ENCODE measurements at regions not wholly inside any gene's neighbourhood (a gene's known extent, or its start where the extent isn't known, plus 50 kb on each side); places are given as distances from the start of the nearest gene placed in this dataset.
"Not testable (repeated sequence)": the region's sequence is repeated elsewhere in the genome, so short reads cannot be mapped to it uniquely, and the experiment has no call there.

GRCh38 chr7:17558558-17559332, 260.3 kb downstream of the AHR start:
- no peak for DNase-seq

- DNase-seq, result no peak
Observed at GRCh38 chr7:17559388-17559787, 260.9 kb downstream of the AHR start.

GRCh38 chr7:17560516-17560915, 262.1 kb downstream of the AHR start:
- DNase-seq, result no peak

DNA sequence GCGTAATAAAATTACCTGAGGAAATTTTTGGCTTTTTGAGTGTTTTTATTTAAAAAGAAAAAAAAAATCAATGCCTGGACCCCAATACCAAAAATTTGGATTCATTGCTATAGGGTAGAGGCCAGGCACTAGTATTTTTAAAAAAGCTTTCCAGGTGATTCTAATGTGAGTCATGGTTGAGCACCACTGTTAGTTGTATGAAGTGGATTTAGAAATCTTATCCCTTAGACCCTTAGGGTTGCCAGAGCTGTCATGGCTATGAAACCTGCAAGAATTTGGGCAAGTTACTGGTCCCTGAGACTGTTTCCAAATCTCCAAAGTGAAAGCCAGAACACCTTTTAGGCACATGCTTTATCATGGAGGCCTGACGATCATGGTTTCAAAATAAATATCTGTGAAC, 262.5 kb downstream of the AHR start:
- no peak for DNase-seq

DNA sequence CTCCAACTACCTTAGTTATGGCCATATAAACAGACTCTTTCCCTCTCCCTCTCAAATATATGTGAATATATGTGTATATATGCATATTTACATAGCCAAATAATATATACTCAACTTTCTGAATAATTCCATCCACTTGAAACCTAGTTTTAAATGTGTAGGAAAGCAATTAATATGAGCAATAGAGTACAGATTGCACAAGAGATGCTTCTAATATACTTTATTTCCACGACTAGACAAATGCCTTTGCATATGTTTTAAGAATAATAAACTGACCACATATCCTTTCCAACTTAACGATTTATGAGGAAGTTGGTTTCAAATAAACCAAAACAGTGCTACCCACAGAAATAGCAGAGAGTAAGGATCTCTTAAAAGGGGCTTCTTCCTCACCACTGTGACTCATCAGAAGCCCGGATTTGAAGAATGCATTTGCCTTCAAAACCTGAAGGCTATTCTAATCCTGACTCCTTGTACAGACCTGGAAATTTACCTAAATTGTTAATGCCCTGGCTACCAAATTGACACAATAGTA, 266.3 kb downstream of the AHR start:
- no peak for DNase-seq

DNA sequence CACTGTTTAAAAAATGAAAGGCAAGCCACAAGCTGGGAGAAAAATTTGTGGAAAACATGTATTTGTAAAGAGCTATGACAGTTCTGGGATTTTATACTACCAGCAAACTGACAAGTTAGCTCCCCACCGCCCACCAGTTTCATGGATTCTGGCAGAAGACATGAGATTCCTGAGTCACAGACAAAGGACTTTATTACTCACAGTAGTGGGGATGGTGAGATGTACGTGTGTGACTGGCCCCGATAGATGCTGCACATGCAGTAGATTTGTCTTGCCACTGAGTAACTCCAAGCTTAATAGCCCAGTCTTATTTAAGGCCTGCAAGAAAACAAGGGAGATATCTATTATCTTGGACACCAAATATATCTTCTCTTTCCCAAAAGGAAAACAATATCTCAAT, 281.7 kb downstream of the AHR start:
- DNase-seq, result no peak

DNA sequence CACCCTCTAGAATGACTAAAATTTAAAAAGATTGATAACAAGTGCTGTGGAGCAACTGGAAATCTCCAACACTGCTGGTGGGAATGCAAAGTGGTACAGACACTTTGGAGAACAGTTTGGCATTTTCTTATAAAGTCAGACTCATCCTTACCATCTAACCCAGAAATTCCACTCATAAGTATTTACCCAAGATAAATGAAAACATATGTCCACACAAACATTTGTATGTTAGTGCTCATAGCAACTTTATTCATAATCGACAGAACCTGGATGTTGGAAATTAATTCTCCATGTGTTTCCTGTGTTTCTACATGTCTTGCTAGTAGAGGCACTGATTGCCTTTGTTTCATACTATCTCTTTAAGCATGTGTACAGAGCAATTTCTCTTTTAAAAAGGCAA, 282.4 kb downstream of the AHR start:
- no peak for DNase-seq

GRCh38 chr7:17581301-17581700, 282.8 kb downstream of the AHR start:
- no peak for DNase-seq

- not testable (repeated sequence) for DNase-seq
Observed at GRCh38 chr7:17582696-17583095, 284.2 kb downstream of the AHR start.

DNA sequence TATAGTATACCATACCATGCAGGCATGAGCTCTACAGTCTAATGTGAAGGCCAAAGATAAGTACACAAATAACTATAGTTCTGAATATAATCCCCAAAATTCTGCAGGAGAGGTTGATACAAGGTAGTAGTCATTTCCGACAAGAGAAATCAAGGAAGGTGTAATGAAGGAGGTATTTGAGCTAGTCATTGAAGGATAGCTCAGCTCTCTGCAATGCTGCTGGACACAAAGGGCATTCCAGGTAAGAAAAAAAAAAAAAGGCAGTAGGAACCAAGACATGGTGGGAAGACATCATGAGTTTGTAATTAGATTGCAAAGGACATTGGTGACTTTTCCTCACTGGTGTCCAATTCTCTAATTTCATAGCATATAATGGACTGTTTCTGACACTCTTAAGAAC, 285.3 kb downstream of the AHR start:
- DNase-seq, result no peak

DNA sequence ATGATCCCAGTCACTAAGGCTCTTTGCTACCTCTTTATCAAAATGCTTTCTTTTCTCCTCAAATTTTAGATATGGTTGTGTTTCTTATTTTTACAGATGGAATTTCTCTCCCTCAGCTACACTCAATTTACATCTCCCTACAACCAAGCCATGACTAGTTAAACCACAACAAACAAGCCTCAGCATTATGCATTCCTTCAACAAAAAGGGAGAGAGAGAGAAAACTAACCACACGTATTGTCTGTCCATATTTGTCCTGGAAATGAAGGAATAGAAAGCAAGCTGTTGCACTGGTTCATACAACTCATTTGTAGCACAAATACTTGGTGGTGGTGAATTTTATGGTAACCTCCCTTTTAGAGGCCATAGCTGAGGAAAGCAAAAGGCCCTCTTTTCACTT, 286.4 kb downstream of the AHR start:
- no peak for DNase-seq

DNA sequence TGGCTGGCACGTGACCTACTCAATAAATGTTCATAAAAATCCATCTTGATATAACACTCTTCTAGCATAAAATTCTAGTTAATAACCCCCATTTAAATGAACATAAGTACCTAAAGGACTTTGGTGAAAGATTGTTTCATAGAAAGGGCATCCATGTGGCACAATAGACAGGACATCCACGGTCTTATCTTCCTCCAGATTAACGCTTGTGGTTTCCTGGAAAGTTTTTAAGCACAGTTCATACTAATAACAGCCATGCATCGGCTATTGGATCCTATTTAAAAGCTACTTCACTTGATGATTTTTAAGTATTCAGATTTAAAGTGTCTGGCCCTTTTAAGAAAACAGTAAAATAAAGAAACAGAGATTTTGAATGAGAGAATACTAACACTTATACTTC, 288.3 kb downstream of the AHR start:
- DNase-seq, result no peak

DNA sequence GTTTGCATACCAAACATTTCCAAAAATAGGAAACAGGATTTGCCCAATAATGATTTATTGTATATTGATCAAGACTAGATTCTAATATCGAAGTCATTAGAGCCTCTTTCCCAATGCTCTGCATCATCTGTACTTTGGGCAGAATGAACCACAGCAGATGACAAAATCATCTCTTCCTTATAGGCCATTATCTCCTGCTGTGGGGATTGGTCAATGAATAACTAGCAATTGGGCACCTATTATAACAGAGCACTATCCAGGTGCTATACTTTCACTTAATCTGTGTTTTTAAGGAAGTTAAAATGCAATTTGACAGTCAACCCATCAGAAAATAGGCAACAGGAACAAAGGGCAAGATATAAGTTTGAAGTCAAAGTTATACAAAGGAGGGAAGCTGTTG, 290.3 kb downstream of the AHR start:
- no peak for DNase-seq

- DNase-seq, result no peak
Observed at GRCh38 chr7:17589671-17590070, 291.2 kb downstream of the AHR start.

- no peak for DNase-seq
Observed at GRCh38 chr7:17590221-17590620, 291.8 kb downstream of the AHR start.

DNA sequence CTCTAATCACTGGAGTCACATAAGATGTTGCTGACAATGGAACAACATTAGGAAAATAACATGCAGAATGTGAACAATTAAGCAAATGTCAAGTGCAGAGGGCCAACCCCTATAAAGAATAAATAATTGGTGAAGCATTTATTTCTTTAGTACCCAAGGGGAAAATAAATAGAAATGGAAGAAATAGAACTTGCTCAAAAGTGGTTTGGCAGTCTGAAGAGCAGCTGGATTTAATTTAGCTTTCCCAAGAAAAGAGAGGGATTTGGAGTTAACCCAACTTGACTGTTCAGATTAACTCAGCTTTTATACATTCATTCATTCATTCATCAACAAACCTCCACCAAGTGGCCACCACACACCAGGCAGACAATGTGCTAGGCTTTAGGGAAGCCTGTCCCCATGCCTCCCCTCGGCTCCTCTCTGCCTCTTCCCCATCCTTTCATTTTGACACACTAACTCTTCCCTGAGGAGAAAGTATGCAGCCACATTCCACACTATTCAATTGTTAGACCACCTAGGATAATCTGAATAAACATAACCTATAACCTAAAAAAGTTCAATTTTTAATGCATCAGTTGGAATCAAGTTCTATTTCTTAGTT, 295.5 kb downstream of the AHR start:
- no peak for DNase-seq

GRCh38 chr7:17595546-17595945, 297.1 kb downstream of the AHR start:
- DNase-seq, result no peak

- no peak for DNase-seq
Observed at GRCh38 chr7:17598305-17598704, 299.9 kb downstream of the AHR start.

DNA sequence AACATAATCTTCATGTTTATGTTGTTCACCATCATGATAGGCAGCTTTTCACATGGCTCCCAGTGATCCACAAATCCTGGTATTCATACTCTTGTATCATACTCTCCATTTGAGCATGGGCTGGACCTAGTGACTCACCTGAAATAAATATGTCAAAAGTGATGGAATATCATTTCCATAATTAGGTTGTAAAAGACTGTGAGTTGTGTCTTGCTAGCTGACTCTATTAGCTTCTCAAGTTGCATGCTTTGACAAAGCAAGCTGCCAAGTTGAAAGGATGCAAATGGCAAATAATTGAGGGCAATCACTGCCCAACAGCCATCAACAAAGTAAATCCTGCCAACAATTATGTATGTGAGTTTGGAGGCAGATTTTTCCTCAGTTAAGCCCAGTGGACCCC, 300.4 kb downstream of the AHR start:
- no peak for DNase-seq

DNA sequence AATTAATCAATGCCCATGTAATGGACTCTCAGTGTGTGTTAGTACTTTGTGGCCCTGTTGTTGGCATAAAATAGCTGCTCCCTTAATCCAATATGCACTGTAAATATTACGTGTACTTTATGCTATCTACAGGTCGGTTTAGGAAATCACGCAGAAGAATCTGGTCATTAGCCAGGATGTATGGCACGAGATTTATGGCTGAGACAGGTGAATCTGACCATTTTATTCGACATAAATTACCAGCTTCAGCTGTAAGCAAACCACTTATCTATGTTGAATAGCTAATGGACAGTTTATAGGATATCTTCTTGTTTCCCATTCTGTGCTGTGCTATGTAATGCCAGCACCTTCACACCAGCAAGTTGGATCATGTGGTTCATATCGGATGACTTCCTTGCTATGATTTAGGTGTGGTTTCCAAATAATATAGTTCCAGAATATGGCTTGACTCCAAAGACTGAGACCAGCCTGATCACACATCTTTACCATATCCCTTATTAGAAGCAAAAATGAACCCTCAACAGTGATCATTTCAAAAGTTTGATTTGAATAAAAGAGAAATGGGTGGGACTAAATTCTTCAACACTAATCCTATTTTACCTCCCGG, 301.4 kb downstream of the AHR start:
- no peak for DNase-seq

GRCh38 chr7:17600340-17600752, 301.9 kb downstream of the AHR start:
- DNase-seq, result no peak

DNA sequence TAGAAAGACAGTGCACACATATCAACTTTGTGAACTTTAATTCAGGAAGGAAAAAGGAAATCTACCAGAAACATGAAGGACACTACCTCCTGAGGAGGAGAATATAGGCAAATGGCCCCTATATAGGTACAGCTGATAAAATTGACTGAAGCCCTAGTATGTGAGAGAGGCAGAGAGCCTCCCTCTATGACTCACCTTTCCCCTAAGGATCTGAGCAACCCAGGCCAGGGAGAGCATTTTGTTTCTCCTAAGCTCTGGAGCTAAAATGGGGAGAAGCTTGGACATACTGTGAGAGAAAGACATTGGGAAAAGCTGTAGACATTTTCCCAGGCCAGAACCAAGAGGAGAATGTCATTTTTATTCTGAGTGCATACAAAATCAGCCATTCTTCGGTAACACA, 303.5 kb downstream of the AHR start:
- no peak for DNase-seq

- DNase-seq, result no peak
Observed at GRCh38 chr7:17608114-17608833, 309.8 kb downstream of the AHR start.

DNA sequence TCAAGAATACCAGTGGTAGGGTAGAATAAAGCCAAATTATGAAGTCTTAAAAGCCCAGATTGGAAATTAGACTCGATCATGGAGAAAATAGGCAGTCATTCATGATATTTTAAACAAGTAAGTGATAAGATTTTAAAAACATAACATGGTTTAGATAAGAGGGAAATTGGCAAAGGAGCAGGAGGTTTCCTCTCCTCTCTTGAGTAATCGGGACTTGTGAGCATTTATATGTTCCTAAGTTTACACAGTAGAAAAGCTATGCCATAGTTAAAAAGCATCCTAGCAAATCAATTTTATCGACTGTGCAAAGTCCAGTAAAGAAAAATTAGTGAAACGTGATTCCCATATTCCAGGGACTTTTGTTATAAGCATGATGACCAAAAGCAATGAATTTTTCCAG, 313.2 kb downstream of the AHR start:
- no peak for DNase-seq
